Cardiac muscle cell (in vitro differentiated cells and primary cell): ENCODE measurements at regions not wholly inside any gene's neighbourhood (a gene's known extent, or its start where the extent isn't known, plus 50 kb on each side); places are given as distances from the start of the nearest gene placed in this dataset.

Experiments
- DNase-seq, 2 donors: peaks; one replicate each; pipeline versions ENCODE4 v3.0.0 to v3.0.0-alpha.2; 2010 to 2017; ENCODE audit warnings: low read depth in 1 of 2, low spot score in 1 of 2
- H3K27ac ChIP-seq: fragments of 200-600 bp; sonication (generic); 2 replicates; pipeline ENCODE4 v1.5.1; 2016
- H3K27me3 ChIP-seq: fragments of 200-600 bp; sonication (generic); 2 replicates; pipeline ENCODE4 v1.6.0; 2016; ENCODE audit warnings: control low read depth
- H3K36me3 ChIP-seq: fragments of 200-600 bp; sonication (generic); 2 replicates; pipeline ENCODE4 v1.5.1; 2016; ENCODE audit warnings: control low read depth
- H3K4me1 ChIP-seq: fragments of 200-600 bp; sonication (generic); 2 replicates; pipeline ENCODE4 v1.8.1; 2017; ENCODE audit warnings: low read depth, mild to moderate bottlenecking, mixed run types
- H3K4me3 ChIP-seq: fragments of 200-600 bp; sonication (generic); 2 replicates; pipeline ENCODE4 v1.5.1; 2016; ENCODE audit warnings: mild to moderate bottlenecking
- H3K9me3 ChIP-seq: fragments of 200-600 bp; sonication (generic); 2 replicates; pipeline ENCODE4 v1.5.1; 2017; ENCODE audit warnings: low read depth, mild to moderate bottlenecking, control low read depth
- CTCF ChIP-seq: IDR thresholded peaks from 2 replicates; pipeline ENCODE4 v1.5.1; 2012; ENCODE audit warnings: low read depth, mild to moderate bottlenecking, low read length

- DNase-seq: no peak
- Histone ChIP-seq H3K4me3 (no peak overlapping the region), H3K36me3 (no peaks in the 10 kb centered on the region), H3K9me3 (no peaks in the 10 kb centered on the region), H3K27ac (no peak overlapping the region), H3K27me3 (no peaks in the 10 kb centered on the region), H3K4me1 (peaks cover 5% of the 10 kb centered on the region)
- no peak for TF ChIP-seq CTCF
These were observed 51.5 kb upstream of the PTPRT start for GRCh38 chr20:43241057-43241702.
